Endothelial cell of umbilical vein (primary cell): ENCODE measurements at regions not wholly inside any gene's neighbourhood (a gene's known extent, or its start where the extent isn't known, plus 50 kb on each side); places are given as distances from the start of the nearest gene placed in this dataset.

ENCODE experiments used
- CTCF ChIP-seq, 2 donors: IDR thresholded peaks; 1 replicate in 1 of 2; 2 replicates in 1 of 2; pipeline ENCODE4 v1.5.1; 2011; ENCODE audit warnings: low read length in 2 of 2, mild to moderate bottlenecking in 2 of 2, moderate library complexity in 2 of 2, control low read depth in 1 of 2, inconsistent platforms in 1 of 2, low read depth in 1 of 2; ENCODE audit not compliant: insufficient read depth in 1 of 2; ENCODE audit errors: extremely low read depth in 1 of 2
- EZH2 ChIP-seq: IDR thresholded peaks from 2 replicates; pipeline ENCODE4 v1.6.1; 2012; ENCODE audit warnings: borderline replicate concordance, low read depth, mild to moderate bottlenecking, moderate library complexity, low read length, inconsistent platforms; ENCODE audit not compliant: severe bottlenecking
- MYC ChIP-seq: IDR thresholded peaks from one replicate; pipeline ENCODE4 v1.6.1; 2011; ENCODE audit warnings: mild to moderate bottlenecking, low read depth, low read length
- POLR2A ChIP-seq: IDR thresholded peaks from 2 replicates; pipeline ENCODE4 v1.6.1; 2012; ENCODE audit warnings: low read depth, mild to moderate bottlenecking, control low read depth, low read length
- POLR2AphosphoS5 ChIP-seq: IDR thresholded peaks from 2 replicates; pipeline ENCODE4 v1.6.1; 2012; ENCODE audit warnings: low read depth, mild to moderate bottlenecking, control low read depth, low read length, moderate library complexity; ENCODE audit not compliant: insufficient read depth

DNA sequence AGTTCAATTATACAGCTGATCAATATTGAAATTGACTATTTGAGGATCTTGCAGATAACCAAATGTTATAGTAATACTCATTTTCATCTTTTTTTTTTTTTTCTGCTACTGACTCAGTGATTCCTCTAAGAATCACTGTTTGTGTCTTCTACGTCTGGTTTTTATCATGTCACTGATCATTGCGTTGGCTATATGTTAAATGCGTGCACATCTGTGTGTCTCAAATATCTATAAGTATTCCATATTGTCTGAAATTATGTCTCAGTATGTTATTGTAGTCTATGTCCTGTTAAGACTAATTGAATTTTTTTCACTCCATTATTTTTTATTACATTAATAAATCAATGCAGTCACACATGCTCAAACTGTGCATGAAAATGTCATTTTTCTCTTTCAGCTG, 200.5 kb downstream of the PCDH20 start:
- TF ChIP-seq EZH2: no peak
- TF ChIP-seq CTCF (IDR thresholded peaks at IDR 0.05; ENCODE audit: extremely low read depth in 1 of 2, insufficient read depth in 1 of 2, low read depth in 1 of 2, low read length in 2 of 2): no peak
- no peak for TF ChIP-seq MYC
- TF ChIP-seq POLR2AphosphoS5: no peak
- no peak for TF ChIP-seq POLR2A
